GM19455 (cell line): ENCODE measurements at regions not wholly inside any gene's neighbourhood (a gene's known extent, or its start where the extent isn't known, plus 50 kb on each side); places are given as distances from the start of the nearest gene placed in this dataset.

Source experiments
- ATAC-seq: cut with Tn5 transposase; IDR thresholded peaks from one replicate; pipeline ENCODE4 v1.9.1; 2021; ENCODE audit not compliant: unreplicated experiment

DNA sequence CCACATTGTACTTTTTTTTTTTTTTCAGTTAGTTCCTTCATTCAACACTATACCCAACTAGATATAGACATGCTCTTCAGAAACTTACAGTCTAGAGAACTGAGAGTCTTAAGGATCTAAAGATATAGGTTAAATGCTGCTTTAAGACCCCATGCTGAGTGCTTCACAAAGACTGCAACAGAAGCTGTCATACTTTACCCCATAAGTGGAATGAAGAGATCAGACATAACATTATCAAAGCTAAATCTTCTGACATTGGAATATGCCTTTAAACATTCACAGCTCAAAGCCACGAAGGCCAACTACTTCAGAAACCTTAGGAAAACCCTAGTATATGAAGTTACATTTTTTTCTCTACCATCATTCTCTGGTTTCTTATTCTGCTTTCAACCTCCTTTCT, 666.4 kb downstream of the KCNT2 start:
- ATAC-seq, result no peak

DNA sequence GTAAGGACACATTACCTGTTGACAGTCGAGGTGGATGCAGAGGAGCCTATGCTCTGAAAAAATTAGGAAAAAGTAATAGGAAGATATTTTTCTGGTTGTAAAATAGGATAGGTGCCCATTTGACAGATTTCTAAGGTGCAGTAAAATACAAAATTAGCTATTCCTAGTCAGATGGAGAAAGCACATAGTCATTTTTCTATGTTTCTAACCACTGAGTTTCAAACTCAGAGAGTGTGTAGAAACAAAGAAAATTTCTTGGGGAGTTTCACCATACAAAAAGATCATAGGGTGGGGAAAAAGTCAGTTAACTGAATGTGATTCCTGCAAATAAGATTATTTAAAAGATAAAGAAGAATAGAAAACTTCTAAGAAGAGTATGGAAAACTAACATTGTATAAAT, 666.9 kb downstream of the KCNT2 start:
- ATAC-seq, result no peak

GRCh38 chr1:195939844-195940243, 668.4 kb downstream of the KCNT2 start:
- ATAC-seq, result no peak

DNA sequence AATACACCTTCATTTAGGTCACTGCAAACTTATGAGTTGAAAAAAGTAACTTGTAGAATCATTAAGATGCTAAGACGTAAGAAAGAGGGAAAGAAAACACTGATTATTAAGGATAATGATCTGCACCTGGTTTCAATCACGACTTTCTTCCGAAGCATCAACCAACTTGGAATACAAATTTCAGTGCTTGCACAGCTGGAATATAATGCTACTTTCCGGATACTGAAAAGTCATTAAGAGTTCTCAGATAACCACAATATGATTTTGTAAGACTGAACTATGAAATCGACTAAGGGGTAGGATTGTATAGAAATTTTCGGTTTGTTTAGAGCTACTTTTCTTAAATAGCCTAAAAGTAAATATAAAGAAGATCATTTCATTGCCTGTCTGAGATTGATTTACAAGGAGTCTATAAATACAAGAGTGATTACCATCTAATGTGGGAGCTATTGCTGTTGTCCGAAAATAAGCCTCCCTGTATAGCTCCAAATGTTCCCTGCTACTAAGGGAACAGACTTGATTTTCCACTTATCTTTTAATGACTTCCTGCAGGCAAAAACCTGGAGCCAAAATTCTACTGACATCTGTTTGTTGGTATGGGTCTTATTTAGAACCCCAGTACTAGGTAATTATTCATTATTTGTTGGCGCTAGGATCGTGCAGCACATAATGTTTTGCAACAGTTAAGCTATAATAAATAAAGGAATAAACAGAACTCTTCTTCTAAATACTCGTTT, 673.3 kb downstream of the KCNT2 start:
- ATAC-seq, result no peak

GRCh38 chr1:195933835-195934234, 674.4 kb downstream of the KCNT2 start:
- no peak for ATAC-seq

DNA sequence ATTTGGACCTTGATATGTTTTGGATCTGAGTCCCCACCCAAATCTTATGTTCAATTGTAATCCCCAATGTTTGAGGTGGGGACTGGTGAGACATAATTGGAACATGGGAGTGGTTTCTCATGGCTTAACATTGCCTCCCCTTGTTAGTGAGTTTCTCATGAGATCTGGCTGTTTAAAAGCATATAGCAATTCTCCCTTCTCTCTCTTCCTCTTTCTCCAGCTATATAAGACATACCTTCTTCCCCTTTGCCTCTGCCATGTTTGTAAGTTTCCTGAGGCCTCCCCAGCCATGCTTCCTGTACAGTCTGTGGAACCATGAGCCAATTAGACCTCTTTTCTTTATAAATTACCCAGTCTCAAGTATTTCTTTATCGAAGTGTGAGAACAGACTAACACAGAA, 692.4 kb downstream of the KCNT2 start:
- no peak for ATAC-seq

DNA sequence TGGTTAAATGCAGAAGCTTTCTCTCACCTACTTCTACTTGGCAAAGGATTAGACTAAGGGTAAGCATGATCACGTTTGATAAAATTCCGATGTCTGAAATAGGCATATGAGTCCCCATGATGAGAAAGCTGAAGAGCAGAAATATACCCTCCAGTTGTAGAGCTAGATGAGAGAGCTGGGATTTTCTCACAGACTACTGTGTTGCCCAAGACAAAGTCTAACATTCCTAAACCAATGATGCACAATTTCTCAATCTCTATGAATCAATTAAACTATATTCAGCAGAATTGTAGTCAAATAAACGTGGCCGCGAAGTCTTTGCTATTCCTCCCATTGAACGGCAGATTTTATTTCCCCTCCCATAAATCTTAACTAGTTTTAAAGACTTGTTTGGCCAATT, 699.2 kb downstream of the KCNT2 start:
- no peak for ATAC-seq

DNA sequence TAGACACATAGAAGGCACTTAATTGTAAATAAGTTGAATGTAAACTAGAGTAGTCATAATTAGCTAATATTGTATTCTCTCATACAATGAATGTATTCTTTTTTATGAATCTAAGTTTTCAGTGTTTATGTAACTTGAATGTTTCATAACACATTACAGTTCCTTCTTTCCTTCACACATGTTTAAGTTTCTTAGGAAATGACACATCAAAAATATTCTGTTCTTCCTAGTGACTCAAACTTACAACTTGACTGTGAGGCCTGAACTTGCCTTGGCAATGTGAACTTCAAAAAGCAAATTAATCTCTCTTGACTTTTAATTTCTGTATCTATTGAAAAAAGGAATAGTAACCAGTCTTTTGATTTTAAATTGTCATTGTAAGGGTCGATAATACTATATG, 700.1 kb downstream of the KCNT2 start:
- no peak for ATAC-seq

DNA sequence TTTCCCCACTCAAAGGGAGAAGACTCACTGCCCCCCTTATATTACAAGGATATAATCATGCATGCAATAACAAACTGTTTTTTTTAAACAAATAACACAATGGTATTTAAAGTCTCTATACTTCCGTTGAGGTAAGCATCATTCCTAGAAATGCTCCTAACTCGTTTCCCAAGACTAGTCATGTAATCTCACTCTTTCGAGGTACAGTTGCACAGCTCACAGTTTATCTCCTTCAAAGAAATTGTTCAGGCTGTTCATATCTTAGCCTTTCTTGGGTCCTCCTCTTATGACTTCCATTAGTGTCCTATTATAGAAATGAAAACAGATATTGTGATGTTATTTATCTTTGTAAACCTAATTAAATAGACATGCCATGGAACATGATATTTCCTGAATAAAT, 705.0 kb downstream of the KCNT2 start:
- ATAC-seq, result no peak

GRCh38 chr1:195902779-195903178, 705.5 kb downstream of the KCNT2 start:
- ATAC-seq, result no peak

- ATAC-seq, result no peak
Observed at GRCh38 chr1:195899762-195900352, 708.4 kb downstream of the KCNT2 start.

- ATAC-seq, result no peak
Observed at GRCh38 chr1:195898924-195899323, 709.3 kb downstream of the KCNT2 start.

GRCh38 chr1:195898373-195898772, 709.9 kb downstream of the KCNT2 start:
- no peak for ATAC-seq

DNA sequence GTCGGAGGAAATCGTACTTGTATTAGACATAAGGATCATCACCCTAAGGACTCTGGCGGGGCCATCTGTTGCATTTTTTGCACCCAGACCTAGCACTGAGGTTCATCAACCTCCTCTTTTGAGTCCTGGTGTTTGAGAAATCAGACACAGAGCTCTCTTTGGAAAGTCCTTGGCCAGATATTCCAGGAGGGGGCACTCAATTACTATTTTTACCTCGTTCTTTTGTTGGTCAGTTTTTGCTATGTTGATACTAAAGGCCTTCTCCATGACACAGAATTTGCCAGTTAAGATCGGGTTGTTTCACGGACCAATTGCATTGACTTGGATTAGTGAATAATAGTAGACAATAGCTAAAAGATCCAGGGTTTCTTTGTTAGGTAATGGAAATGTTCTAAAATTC, 711.2 kb downstream of the KCNT2 start:
- no peak for ATAC-seq

DNA sequence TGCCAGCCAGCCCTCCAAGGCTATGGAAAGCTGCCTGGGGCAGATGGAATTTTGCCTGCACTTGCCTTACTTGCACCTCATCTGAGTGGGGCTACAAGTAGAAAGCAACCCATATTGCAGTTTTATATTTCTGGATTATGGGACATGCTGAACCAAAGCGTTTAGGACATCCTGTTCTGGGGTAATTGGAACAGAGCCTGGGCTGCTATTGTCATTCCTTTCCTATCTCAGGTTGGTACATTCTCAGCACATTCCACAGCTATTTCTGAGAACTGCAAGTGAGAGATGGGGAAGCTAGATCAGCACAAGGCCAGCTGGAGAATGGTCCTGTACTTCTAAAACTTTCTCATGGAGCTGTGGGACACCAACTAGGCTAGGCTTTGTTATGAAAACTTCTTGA, 713.8 kb downstream of the KCNT2 start:
- ATAC-seq, result no peak

DNA sequence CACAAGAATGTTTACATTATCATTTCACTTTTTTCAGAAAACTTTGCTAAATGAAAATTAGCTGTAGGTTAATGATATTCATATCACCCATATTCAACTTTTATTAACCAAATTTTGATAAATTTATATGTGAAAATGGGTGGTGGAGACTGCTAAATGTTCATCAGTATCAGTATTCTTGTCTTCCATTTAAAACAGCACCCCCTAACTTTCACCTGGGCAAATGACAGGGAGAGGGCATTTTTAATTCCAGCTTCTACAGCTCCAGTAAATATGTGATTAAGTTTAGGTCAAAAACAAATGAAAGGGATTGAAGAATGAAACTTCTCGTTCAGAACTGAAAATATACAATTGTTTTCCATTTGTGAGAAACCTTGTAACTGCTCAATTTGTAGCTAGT, 722.2 kb downstream of the KCNT2 start:
- no peak for ATAC-seq

DNA sequence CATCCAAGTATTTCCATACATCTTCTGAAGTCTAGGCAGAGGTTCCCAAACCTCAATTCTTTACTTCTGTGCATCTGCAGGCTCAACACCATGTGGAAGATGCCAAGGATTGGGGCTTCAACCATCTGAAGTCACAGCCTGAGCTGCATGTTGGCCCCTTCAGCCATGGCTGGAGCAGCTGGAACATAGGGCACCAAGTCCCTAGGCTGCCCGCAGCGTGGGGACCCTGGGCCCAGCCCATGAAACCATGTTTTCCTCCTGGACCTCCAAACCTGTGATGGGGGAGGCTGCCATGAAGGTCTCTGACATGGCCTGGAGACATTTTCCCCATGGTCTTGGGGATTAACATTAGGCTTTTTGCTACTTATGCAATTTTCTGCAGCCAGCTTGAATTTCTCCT, 729.8 kb downstream of the KCNT2 start:
- no peak for ATAC-seq

GRCh38 chr1:195876792-195877191, 731.4 kb downstream of the KCNT2 start:
- no peak for ATAC-seq

- ATAC-seq, result no peak
Observed at GRCh38 chr1:195872376-195872775, 735.9 kb downstream of the KCNT2 start.

GRCh38 chr1:195867638-195868037, 740.6 kb downstream of the KCNT2 start:
- ATAC-seq, result no peak

DNA sequence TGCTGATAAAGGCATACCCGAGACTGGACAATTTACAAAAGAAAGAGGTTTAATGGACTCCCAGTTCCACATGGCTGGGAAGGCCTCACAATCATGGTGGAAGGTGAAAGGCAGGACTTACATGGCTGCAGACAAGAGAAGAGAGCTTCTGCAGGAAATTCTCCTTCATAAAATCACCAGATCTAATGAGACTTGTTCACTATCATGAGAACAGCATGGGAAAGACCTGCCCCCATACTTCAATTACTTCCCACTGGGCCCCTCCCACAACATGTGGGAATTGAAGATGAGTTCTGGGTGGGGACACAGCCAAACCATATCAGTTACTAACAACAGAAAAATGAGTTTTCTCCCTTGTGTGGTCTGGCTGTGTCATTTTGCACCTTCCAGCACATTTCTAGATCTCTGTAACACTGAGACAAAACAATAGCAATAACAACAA, 741.4 kb downstream of the KCNT2 start:
- no peak for ATAC-seq

DNA sequence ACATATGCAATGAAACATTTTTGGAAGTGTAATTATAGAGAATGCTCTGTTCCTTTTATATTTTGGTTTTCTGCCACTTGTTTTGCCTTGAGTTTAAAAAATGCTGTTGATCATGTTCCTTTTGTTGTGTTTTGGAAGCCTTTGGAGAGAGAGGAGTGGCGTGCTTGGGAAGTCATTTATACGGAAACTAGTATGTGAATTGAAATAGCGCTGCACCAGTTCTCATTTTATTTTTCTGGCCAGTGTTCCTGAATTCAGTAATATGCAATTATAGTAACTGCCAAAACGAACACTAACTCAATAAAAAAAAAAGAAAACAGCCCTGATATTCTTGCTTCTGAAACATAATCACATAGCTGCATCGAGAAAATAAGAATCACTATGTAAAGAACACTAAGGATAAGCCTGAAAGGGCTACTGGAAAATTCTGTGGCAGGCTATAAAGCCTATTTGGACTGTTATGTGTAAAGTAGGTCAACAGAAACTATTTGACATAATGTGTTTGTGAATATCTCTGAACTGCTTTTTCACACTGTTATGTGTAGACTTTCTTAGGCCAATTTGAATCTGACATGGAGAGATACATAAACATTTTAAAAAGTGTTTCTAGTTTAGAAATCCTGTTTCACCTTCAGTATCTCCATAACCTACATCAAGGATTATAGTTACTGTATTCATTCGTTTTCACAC, 742.0 kb downstream of the KCNT2 start:
- no peak for ATAC-seq
